HG03442 (cell line): ENCODE measurements at regions not wholly inside any gene's neighbourhood (a gene's known extent, or its start where the extent isn't known, plus 50 kb on each side); places are given as distances from the start of the nearest gene placed in this dataset.

Experiments used
- ATAC-seq: cut with Tn5 transposase; IDR thresholded peaks from one replicate; pipeline ENCODE4 v1.9.1; 2021; ENCODE audit warnings: mild to moderate bottlenecking, moderate library complexity; ENCODE audit not compliant: unreplicated experiment

DNA sequence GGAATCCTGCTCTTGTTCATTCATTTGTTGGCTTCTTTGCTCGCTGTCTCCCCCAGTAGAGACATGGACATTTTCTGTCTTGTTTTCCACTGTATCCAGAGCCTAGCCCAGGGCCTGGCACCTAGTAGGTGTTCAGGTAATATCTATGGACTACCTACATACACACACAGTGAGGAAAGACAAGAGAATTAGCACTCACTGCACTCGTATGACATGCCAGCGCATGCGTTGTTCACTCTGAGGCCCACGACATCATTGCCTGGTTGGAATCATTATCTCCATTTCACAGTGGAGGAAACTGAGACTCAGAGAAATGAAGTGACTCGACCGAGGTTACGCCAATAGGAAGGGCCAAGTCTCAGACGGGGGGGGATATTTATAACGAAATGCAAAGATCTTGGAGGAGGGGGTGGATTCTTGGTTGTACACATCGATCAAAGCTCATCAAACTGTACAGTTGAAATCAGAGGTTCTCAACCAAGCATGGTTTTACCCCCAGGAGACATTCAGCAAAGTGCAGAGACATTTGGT lies 140.1 kb upstream of the PTPN1 start:
- no peak for ATAC-seq

DNA sequence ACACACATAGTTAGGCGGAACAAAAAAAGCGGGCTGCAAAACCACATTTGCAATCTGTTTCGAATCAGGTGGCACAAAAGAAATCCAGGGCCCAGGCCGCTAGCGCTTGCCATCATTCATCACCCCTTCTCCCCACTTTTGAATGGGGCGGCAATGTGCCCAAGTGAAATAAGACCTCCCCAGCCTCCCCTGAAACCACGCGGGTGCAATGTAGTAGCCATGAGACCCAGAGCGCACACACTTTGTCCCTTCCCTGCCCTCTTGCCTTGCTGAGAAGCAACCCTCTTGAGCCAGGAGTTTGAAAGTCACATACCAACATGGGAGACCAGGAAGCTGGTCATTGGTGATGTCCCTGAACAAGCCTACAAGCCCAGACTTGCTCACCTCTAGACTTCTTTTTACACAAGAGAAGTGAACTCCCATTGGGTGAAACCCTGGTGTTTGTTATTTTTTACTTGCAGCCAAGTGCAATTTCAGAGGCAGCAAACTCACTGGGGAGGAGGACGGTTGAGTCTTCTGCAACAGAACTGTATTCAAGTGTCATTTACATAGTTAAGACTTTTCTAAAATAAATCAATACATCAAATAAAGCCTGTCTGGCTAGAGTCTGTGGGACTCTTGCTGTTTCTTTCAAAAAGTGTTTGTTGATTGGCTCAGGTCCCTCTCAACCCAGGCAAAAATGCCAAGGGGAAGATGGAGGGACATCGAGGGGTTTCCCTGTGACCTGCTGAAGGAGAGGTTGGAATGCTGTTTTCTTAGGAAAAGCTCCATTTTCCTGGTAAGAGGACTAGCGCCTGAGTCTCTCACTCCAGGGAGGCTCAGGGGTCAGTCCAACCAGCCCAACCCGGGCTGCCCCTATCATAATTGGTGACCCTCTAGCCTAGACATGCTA lies 138.1 kb upstream of the PTPN1 start:
- ATAC-seq = no peak

DNA sequence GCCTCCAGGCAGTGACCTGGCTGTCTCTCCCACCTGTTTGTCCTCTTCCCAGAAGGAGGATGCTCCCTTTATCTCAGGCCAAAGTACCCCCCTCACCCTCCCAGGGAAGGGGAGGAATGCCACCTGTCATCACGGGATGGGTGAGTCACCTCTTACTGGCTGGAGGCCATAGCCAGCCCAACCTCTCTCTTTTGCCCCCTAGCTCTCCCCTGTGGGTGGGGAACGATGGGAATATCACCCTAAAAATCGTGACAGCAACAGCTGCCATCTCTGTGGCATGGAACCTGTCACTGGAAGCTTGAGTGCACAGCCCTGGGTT lies 137.5 kb upstream of the PTPN1 start:
- no peak for ATAC-seq

DNA sequence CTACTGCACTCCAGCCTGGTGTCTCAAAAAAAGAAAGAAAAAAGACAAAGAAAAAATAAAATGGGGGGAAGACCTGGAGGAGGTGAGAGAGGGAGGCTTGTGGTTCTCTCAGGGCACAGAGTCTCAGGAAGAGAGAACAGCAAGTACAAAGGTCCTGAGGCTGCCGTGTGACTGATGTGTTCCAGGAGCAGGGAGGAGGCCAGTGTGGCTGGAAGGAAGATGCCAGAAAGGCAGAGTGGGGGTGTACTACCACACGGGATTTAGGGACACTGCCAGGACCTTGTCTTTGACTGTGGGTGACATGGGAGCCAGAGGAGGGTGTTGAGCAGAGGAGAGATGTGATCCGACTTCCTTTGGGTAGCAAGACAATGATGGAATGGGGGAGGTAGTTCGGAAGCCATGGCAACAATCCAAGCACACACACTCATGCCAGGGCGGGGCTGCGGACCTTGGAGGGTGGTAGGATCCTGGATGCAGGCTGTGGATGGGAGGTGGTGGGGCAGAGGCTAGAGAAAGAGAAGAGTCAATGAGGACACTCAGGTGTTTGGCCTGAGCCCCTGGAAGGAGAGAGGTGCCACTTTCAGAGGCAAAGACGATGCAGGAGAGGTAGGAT lies 136.4 kb upstream of the PTPN1 start:
- ATAC-seq = no peak

DNA sequence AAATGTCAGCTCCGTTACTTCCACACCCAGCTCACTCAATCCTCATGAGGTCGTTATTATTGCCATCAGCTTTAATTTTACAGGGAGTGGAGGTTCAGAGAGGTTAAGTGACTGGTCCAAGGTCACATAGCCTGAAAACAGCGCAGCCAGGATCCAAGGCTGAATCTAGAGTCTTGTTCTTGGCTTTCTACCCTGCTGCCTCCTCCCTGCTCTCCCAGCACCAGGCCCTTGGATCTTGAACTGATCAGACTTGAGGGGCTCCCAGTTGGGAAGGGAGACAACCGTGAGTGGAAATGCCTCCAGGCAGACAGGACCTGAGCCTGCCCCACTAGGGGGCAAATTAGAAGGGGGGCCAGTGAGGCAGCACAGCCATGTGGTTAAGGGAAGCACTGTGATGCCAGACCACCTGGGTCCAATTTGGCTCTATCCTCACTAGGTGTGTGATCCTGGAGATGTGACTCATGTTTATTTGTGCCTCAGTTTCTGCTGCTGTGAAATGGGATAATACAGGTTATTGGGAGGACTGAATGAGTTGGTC lies 135.6 kb upstream of the PTPN1 start:
- no peak for ATAC-seq

DNA sequence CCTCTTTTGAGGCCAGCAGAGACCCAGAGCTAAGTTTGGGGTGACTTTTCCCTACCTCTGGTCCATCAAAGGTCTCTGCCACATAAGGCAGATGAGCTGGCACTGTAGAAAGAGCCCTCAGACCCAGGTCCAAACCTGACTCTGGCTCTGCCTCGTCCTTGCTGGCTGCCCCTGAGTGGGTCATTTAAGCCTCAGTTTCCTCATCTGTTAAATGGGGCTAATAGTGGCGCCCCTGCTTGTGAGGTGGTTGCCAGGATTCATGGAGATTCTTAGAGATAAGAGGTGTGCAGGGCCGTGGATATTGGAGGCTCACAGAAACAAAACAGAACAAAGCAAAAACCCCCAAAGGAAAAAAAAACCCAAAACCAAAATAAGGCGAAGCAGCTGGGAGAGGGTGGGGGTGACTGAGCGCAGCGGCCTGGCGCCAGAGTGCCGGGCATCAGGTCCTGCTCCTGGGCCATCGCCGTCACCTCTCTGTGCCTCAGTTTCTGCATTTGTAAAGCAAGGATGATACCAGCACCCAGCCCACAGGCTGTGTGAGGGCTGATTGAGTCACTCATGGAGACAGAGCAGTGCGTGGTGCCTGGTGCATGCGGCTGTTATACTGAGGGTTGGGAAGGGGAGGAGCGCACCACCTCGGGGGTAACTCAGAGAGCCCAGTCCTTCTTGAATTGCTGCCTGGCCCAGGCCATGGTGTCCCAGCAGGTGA lies 133.8 kb upstream of the PTPN1 start:
- no peak for ATAC-seq

DNA sequence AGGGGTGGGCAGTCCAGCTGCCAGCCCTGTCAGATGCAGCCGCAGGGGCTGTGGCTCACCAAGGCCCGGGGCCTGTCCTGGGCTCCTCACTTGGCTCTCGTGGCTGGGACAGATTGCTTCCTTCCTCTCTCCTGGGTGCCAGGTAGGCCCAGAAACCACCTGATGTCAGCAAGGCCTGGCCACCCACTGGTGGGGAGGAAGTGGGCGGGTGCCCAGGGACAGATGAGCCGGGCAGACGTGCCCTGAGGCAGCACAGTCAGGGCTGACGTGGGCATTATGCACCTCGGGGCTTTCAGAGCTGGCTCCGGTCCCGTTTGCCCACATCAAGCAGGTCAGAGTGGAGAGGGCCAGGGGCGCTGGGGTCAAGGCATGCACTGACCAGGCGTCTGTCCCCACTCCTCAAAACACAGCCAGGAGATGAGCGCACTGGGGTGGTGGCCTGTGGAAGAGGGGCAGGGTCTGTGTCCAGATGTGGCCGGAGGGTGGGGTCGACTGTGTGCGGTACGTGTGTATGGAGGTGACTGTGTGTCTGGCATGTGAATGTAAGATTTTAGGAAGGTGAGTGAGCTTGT lies 133.2 kb upstream of the PTPN1 start:
- no peak for ATAC-seq

DNA sequence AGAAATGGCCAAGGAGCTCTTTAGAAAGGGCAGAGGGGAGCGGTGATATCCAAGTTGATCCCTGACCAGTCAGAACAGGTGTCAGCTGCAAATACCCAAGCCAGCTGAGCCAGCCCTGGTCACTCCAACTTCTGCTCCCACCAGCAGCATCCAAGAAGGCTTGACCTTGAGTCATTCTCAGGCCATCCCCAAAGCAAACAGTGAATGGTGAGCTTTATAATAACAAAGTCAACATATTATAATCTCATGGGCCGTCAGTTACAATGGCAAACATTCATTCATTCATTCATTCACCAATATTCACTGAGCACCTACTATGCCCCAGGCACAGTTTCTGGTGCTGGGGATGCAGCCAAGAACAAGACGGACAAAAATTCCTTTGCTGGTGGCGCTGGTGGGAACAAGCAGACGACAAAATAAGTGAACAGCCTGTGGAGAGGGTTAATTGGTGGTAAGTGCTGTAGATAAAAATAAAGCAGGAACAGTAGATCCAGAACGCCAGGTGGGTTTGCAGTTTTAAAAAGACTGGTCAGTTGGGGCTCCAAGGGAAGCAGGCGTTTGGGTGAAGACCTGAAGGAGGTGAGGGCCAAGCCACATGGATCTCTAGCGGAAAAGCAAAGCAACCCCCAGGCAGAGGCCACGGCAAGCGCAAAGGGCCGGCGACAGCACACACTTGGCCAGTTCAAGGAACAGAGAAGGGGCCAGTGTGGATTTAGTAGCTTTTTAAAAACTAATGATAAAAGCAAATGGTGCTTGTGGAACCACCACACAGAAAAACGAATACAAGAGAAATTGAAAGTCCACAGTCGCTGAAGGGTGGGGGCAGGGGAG lies 131.8 kb upstream of the PTPN1 start:
- ATAC-seq = no peak

DNA sequence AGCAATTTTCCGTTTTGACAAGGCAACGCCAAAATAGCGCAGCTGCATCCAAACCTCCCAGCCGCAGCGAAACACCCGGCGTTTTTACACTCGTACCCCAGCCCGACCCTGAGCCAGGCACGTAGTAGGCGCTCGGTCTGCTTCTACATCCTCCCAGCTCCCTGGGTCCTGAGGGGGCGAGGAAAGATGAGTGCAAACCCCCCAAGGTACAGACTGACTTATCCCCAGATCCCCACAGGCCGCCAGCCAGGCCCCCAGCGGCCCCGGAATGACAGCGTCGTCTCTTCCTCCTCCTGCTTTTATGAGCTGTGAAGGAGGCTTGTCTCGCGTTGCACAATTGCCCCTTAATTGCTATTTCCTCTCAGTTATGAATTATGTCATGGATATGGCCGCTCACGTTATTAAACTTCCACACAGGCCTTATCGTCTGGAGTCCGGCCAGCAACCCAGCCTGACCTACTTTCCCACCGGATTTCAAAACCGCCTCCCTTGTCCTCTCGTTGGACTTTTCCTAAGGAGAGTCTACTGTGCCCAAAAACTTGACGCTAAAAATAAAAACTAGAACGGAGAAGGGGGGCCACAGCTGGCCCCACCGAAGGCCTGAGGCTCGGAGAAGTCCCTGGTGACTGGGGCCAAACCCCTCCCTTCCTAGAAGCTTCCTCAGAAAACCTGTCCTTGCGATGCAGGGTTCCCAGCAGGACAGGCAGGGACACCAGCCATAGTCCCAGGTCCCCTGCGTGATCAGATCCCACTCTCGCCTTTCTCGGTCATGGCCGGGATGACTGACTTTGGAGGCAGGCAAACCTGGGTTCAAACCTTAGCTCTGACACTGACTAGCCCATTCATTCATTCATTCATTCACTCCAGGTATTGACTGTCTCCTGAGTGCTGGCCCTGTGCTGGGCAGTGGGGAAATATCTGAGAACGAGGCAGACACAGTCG lies 130.9 kb upstream of the PTPN1 start:
- ATAC-seq = no peak

DNA sequence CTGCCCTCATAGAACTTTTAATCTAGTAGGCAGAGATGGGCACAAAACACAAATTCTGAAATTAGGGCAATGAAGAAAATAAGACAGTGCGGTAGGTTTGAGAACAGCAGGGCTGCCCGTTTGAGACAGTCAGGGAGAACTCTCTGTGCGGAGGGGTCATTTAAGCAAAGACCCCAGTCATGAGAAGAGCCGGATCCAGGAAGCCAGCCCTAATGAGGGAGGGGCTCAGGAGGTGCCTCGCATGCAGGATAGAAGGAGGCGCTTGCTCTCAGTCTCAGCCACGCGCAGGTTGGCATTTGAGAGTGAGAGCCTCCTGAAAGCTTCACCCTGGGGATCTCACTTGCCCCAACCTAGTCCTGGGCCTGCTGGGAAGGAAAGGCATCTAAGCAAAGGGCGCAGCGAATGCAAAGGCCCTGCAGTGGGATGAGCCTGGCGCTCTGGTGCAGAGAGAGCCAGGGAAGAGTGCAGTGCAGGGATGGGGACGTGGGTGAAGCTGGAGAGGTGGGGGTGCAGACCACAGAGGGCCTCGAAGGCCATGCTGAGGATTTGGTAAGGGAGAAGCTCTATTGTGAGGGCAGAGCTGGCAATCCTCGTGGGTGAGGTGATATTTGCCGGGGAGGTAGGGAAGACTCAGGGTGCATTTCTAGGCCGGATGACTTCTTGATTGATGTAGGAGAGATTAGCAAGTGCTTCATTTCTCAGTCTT lies 130.0 kb upstream of the PTPN1 start:
- ATAC-seq = no peak

DNA sequence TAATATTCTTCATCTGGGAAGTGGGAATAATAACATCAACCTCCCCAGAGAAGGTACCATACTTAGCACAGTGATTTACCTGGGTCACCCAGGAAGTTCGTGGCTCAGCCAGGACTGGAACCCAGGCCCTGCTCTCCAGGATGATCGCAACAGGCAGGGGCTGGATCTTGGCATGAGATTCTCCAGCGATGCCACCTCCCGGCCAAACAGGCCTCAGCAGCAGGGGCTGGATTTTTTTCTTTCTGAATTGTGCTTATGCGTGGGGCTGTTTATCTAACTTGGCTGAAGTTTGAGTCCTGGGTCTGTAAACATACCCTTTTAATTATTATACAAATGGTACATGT lies 129.5 kb upstream of the PTPN1 start:
- ATAC-seq = no peak

DNA sequence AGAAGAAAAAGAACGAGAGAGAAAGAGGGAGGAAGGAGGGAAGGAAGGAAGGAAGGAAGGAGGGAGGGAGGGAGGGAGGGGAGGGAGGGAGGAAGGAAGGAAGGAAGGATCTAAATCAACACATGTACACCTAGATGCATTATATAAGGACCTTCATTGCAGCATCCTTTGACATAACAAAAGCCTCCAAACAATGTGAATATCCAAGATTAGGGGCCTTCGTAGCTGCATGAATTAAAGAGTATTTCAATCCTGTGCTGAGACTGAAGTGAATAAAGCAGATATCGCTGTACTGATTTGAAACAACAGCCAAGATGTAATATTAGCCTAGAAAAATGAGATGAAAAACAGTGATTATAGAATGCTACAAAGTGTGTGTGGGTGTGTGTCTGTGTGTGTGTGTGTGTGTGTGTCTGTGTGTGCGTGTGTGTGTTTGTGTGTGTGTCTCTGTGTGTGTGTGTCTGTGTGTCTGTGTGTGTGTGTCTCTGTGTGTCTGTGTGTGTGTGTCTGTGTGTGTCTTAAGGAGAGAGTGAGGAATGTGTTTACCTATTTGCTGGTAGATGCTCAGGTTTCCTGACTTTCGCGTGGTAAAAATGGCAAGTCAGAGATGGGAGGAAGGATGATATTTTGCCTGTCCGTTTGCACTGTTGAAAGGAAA lies 129.0 kb upstream of the PTPN1 start:
- no peak for ATAC-seq

DNA sequence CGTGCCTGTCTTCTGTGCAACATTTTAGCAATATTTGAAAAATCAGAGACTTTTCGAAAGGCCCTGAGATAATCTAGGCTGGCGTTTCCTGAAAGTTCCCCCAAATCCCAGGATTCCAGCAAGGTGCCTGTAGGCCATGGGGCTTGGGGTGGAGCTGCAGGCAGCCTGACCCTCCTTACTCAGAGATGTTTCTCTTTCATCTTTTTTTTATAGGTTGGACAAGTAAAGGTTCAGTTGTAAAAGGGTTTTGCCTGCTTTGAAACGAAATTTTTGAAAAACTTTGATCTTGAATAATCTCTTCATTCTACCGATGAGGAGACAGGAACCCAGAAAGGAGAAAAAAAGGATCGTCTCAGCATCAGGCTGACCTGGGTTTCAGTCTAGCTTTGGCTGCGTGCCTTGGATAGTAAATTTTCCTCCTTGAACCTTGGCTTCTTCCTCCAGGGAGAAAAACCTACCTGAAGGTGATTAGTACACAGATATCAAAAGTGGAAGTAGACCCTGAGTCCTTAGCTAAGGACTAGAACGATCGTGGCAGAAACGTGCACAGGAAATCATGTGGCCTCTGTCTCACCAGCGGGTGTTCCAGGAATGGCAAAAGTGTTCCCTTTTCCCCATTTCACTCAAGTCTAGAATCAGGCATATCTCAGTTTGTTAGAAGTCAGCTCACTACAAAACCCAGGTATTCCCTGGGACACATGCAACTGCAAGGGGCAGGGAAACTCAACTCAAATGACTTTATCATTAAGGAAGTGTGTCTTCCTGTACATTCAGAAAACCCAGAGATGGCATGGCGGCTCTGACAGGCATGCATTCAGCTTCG lies 128.2 kb upstream of the PTPN1 start:
- ATAC-seq = no peak

DNA sequence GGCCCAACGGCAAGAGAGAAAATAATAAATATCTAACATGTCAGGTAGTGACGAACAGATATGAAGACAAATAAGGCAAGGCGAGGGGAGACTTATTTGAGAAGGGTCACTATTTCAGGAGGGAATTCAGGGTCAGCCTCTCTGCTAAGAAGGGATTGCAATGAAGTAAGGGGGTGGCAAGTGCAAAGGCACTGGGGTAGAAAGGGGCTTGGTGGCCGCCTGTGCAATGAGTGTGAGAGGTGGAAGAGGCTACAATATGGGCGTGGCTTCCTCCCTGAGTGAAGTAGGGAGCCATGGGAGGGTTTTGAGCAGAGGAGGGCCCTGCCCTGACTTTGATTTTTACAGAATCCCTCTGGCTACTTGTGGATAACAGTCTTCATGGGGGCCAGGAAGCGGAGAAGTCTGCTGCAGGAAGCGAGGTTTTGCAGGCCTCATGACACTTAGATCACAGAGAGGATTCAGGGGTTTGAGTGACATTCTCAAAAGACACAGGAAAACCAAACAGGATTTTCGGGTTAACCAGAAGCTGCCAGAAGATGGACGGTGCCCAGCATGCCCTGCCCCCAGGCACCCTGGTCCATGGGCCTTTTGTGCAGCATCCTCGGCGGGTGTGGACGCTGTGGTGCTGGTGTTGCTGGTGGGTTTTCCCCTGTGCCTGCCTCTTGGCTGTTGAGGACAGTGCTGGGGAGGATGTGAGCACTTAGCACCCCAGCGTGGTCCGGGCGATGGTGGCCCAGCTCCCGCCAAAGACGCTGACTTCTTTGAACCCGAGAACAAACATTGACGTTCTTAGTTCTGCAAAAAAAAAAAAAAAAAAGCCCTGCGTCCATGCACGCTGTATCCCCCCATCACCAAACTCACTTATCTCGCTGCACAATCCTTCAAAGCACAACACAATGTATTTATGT lies 124.2 kb upstream of the PTPN1 start:
- ATAC-seq = no peak

DNA sequence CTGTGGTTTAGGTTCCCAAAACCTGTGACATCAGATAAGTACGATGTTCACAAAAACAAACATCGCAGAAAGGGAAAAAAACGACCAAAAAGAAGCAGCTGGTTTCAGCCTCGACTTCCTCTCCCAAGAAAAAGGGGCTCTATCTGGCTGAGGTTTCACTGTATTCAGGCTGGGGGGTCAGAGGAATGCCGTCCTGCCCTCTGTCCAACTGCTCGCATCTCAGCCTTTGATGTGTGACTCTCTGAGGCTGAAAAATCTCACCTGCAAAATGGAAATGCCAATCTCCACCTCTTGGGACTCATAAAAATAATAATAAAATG lies 123.6 kb upstream of the PTPN1 start:
- no peak for ATAC-seq

DNA sequence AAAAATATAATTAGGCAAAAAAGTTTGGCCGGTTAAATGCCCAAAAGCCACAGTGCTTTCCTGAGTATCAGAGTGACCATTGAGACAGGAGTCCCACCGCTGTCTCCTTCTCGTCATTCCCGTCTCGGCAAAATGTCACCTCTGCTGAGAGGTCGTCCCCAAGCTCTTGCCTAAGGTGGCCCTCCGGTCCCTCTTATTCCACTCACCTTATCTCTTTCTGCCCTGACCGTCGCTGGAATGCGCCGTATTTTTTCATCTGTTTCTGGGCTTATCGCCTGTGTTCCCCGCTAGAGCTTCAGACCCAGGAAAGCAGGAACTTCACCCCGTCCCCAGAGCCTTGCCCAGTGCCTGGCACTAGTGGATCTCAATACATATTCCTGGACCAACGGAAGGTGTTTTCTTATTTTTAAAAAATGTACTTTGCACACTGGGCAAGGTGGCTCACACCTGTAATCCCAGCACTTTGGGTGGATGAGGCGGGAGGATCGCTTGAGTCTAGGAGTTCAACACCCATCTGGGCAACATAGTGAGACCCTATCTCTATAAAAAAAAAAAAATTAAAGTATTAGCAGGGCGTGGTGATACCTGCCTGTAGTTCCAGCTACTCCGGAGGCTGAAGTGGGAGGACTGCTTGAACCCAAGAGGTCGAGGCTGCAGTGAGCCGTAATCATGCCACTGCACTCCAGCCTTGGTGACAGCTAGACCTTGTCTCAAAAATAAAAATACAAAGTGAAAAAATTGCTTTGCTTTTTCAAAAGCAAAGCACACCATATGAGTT lies 122.8 kb upstream of the PTPN1 start:
- ATAC-seq = no peak
